GM12878 (cell line): ENCODE measurements at regions not wholly inside any gene's neighbourhood (a gene's known extent, or its start where the extent isn't known, plus 50 kb on each side); places are given as distances from the start of the nearest gene placed in this dataset.

Source experiments
- ATAC-seq: fragments of 200-7000 bp; cut with Tn5 transposase; 3 replicates; pipeline ENCODE4 v1.9.1; 2020; ENCODE audit warnings: mild to moderate bottlenecking, moderate library complexity
- BruUV-seq: library from RNA; stranded (reverse); fragments of 400-500 nt; replicated peaks from 2 replicates; lab custom pipeline; 2021; lab: Mats Ljungman, UMichigan
- CTCF ChIA-PET: fragments of 300-600 bp; sonication (Branson Sonifier 250); formaldehyde crosslinking; extraction: SDS; loops from one replicate; lab custom pipeline; 2021; ENCODE audit warnings: inconsistent platforms; lab: Yijun Ruan, JAX
- POLR2A ChIA-PET: fragments of 350-600 bp; formaldehyde crosslinking; extraction: SDS; loops from one replicate; lab custom pipeline; 2021; ENCODE audit warnings: inconsistent platforms; lab: Charles Lee
- RAD21 ChIA-PET: fragments of 300-600 bp; sonication (Branson Sonifier 250); formaldehyde crosslinking; loops from one replicate; lab custom pipeline; 2023; ENCODE audit warnings: antibody characterized with exemption; ENCODE audit not compliant: unreplicated experiment; lab: Charles Lee
- SMC1A ChIA-PET: fragments of 300-600 bp; sonication (Branson Sonifier 250); formaldehyde crosslinking; loops from one replicate; lab custom pipeline; 2023; ENCODE audit not compliant: unreplicated experiment, uncharacterized antibody; lab: Charles Lee
- DNase-seq: peaks from one replicate; pipeline ENCODE4 v3.0.0-alpha.2; 2011; ENCODE audit warnings: low read depth, low spot score
- FAIRE-seq: peaks from 3 replicates; lab custom pipeline; 2011; peaks lifted over from hg19 to GRCh38; lab: Jason Lieb, UNC
- H2AFZ ChIP-seq: 2 replicates; pipeline ENCODE4 v1.6.0; 2011; ENCODE audit warnings: low read depth, low read length, control low read depth; ENCODE audit not compliant: control insufficient read depth
- H3K27ac ChIP-seq: 2 replicates; pipeline ENCODE4 v1.5.1; 2011; ENCODE audit warnings: control low read depth; ENCODE audit not compliant: control insufficient read depth, insufficient read depth
- H3K27me3 ChIP-seq, 2 experiments: replicated peaks in 1 of 2; 2 replicates each; pipeline versions ENCODE4 v1.6.0 to v1.6.1; 2011; ENCODE audit warnings: low read length in 1 of 2; ENCODE audit not compliant: control insufficient read depth in 2 of 2, insufficient read depth in 2 of 2
- H3K36me3 ChIP-seq, 2 experiments: 2 replicates each; pipeline ENCODE4 v1.5.1; 2011; ENCODE audit warnings: low read length in 1 of 2; ENCODE audit not compliant: control insufficient read depth in 2 of 2, insufficient read depth in 2 of 2
- H3K4me1 ChIP-seq: 2 replicates; pipeline ENCODE4 v1.6.1; 2011; ENCODE audit warnings: mild to moderate bottlenecking, low read length, moderate library complexity, mixed read lengths; ENCODE audit not compliant: control insufficient read depth, insufficient read depth
- H3K4me2 ChIP-seq: 2 replicates; pipeline ENCODE4 v1.6.0; 2011; ENCODE audit warnings: control low read depth; ENCODE audit not compliant: control insufficient read depth, insufficient read depth
- H3K4me3 ChIP-seq: fragments of 200-600 bp; sonication (generic); 2 replicates; pipeline ENCODE4 v1.5.1; 2016
- H3K79me2 ChIP-seq: 2 replicates; pipeline ENCODE4 v1.6.0; 2011; ENCODE audit warnings: low read length; ENCODE audit not compliant: control insufficient read depth, insufficient read depth
- H3K9ac ChIP-seq: 2 replicates; pipeline ENCODE4 v1.8.0; 2011; ENCODE audit warnings: low read length, control low read depth, mixed read lengths; ENCODE audit not compliant: control insufficient read depth, insufficient read depth
- H3K9me3 ChIP-seq: replicated peaks from 3 replicates; pipeline ENCODE4 v1.5.1; 2011; ENCODE audit warnings: mild to moderate bottlenecking, low read length; ENCODE audit not compliant: control insufficient read depth, insufficient read depth
- H4K20me1 ChIP-seq: 2 replicates; pipeline ENCODE4 v1.6.0; 2011; ENCODE audit not compliant: control insufficient read depth, insufficient read depth
- E4F1 ChIP-seq: fragments of 450-650 bp; IDR thresholded peaks from 2 replicates; pipeline ENCODE4 v1.6.1; 2018; ENCODE audit warnings: borderline replicate concordance, mild to moderate bottlenecking; ENCODE audit not compliant: partially characterized antibody
- ETV6 ChIP-seq, 2 experiments: fragments of 450-650 bp in 1 of 2; IDR thresholded peaks in 1 of 2; conservative IDR thresholded peaks in 1 of 2; 2 replicates each; pipeline ENCODE4 v1.6.1; 2014; ENCODE audit warnings: antibody characterized with exemption in 1 of 2, borderline replicate concordance in 1 of 2, low read depth in 1 of 2, mild to moderate bottlenecking in 1 of 2, moderate library complexity in 1 of 2
- GATAD2B ChIP-seq: fragments of 450-650 bp; conservative IDR thresholded peaks from 2 replicates; pipeline ENCODE4 v1.6.1; 2017; ENCODE audit warnings: low read depth, mild to moderate bottlenecking, moderate library complexity
- KDM1A ChIP-seq: fragments of 200-600 bp; sonication (generic); IDR thresholded peaks from 2 replicates; pipeline ENCODE4 v1.6.1; 2016; ENCODE audit warnings: borderline replicate concordance
- MXI1 ChIP-seq: fragments of 150-350 bp; IDR thresholded peaks from 2 replicates; pipeline ENCODE4 v1.6.1; 2011; ENCODE audit warnings: low read depth, mild to moderate bottlenecking, inconsistent platforms, low read length, improper control_type of control experiment
- POLR2AphosphoS5 ChIP-seq: IDR thresholded peaks from 2 replicates; pipeline ENCODE4 v1.6.1; 2011; ENCODE audit warnings: mild to moderate bottlenecking, low read length, inconsistent platforms
- REST ChIP-seq: IDR thresholded peaks from 2 replicates; pipeline ENCODE4 v1.6.1; 2012; ENCODE audit warnings: mild to moderate bottlenecking, low read depth, low read length
- SIN3A ChIP-seq: IDR thresholded peaks from 2 replicates; pipeline ENCODE4 v1.6.1; 2012; ENCODE audit warnings: low read depth, low read length, improper control_type of control experiment
- SPI1 ChIP-seq: IDR thresholded peaks from 2 replicates; pipeline ENCODE4 v1.6.1; 2011; ENCODE audit warnings: low read depth, mild to moderate bottlenecking, low read length, moderate library complexity, borderline replicate concordance; ENCODE audit not compliant: insufficient read depth
- TCF3 ChIP-seq: IDR thresholded peaks from 2 replicates; pipeline ENCODE4 v1.6.1; 2012; ENCODE audit warnings: low read depth, mild to moderate bottlenecking, low read length, borderline replicate concordance; ENCODE audit not compliant: insufficient read depth
- ZBED1 ChIP-seq: IDR thresholded peaks from 2 replicates; pipeline ENCODE4 v1.6.1; 2016; ENCODE audit warnings: borderline replicate concordance
- ZNF24 ChIP-seq: fragments of 450-650 bp; IDR thresholded peaks from 2 replicates; pipeline ENCODE4 v1.6.1; 2017; ENCODE audit warnings: antibody characterized with exemption, mild to moderate bottlenecking
- ZNF622 ChIP-seq: fragments of 450-650 bp; IDR thresholded peaks from 2 replicates; pipeline ENCODE4 v1.6.1; 2017; ENCODE audit warnings: mild to moderate bottlenecking, inconsistent platforms
- ZSCAN29 ChIP-seq: fragments of 450-650 bp; IDR thresholded peaks from 2 replicates; pipeline ENCODE4 v1.6.1; 2017; ENCODE audit warnings: mild to moderate bottlenecking, moderate library complexity
- WGBS: methylation state at CpG from one replicate; pipeline ENCODE4 v1.1.6; 2016; ENCODE audit warnings: low lambda C conversion rate; ENCODE audit not compliant: insufficient replicate concordance, insufficient coverage; ENCODE audit errors: missing lambda C conversion rate; 5-methylcytosine and 5-hydroxymethylcytosine counted together
- in situ Hi-C: fragments of 300-500 bp; cut with MboI; formaldehyde crosslinking; loops from 9 replicates; pipeline ENCODE4 v1.14.3; 2018; ENCODE audit warnings: mixed read lengths
- intact Hi-C: fragments of 100-400 bp; cut with micrococcal nuclease; formaldehyde crosslinking; loops from one replicate; pipeline ENCODE4 v1.14.2; 2022; ENCODE audit not compliant: unreplicated experiment

- CTCF ChIA-PET: no interaction called here
- 34% methylated on average over 6 of the region's 6 CpGs for WGBS
These were observed 99.7 kb downstream of the CPN2 start for GRCh38 chr3:194251461-194251860.

GRCh38 chr3:194251891-194252560 is 99.1 kb downstream of the CPN2 start:
- TF ChIP-seq POLR2AphosphoS5: no peak
- no peak for TF ChIP-seq SIN3A
- no peak for TF ChIP-seq REST
- no peak for TF ChIP-seq ETV6 (conservative IDR thresholded peaks at IDR 0.05 in 1 of 2, IDR thresholded peaks at IDR 0.05 in 1 of 2; ENCODE audit: borderline replicate concordance in 1 of 2, low read depth in 1 of 2)
- no peak for TF ChIP-seq ZBED1
- no peak for TF ChIP-seq KDM1A
- TF ChIP-seq SPI1: no peak
- TF ChIP-seq ZSCAN29: no peak
- TF ChIP-seq ZNF622: no peak
- TF ChIP-seq E4F1: no peak
- H3K27ac ChIP-seq: no peak overlapping the region
- POLR2A ChIA-PET: no interaction called here
- H3K79me2 ChIP-seq: no peaks in the 10 kb centered on the region
- H3K36me3 ChIP-seq: no peaks in the 10 kb centered on the region
- no peak overlapping the region for H3K4me2 ChIP-seq
- FAIRE-seq (no peak), ATAC-seq (no peak), DNase-seq (no peak)
- RAD21 ChIA-PET: no interaction called here
- no TSS peak for BruUV-seq
- H3K9me3 ChIP-seq: no peaks in the 10 kb centered on the region; the same call in 2 of the 3 replicates
- H2AFZ ChIP-seq: no peak overlapping the region
- 54% methylated on average over 18 of the region's 18 CpGs for WGBS
- peaks cover 7% of the 10 kb centered on the region for H3K4me1 ChIP-seq
- peaks cover 10 to 18% of the 10 kb centered on the region in 2 experiments; a peak in 3 of 4 replicates for H3K27me3 ChIP-seq
- no peak overlapping the region for H3K4me3 ChIP-seq
- SMC1A ChIA-PET: no interaction called here
- CTCF ChIA-PET: no interaction called here
- intact Hi-C loops: no loop called here
- H4K20me1 ChIP-seq: no peaks in the 10 kb centered on the region
- in situ Hi-C loops: no loop called here
- H3K9ac ChIP-seq: no peak overlapping the region

More at GRCh38 chr3:194251461-194251860, 99.7 kb downstream of the CPN2 start:
- no peak overlapping the region for H3K9ac ChIP-seq
- ATAC-seq (no peak), DNase-seq (no peak), FAIRE-seq (no peak)
- ChIA-PET SMC1A (no interaction called here), POLR2A (no interaction called here), RAD21 (no interaction called here)
- no peaks in the 10 kb centered on the region for H3K9me3 ChIP-seq
- no peaks in the 10 kb centered on the region for H3K79me2 ChIP-seq
- no peak overlapping the region for H2AFZ ChIP-seq
- peaks cover 7% of the 10 kb centered on the region for H3K4me1 ChIP-seq
- H3K27ac ChIP-seq: no peak overlapping the region
- H3K4me3 ChIP-seq: no peak overlapping the region
- no peak for TF ChIP-seq MXI1
- no peak for TF ChIP-seq GATAD2B
- TF ChIP-seq ZNF24: no peak
- no peak for TF ChIP-seq TCF3
- in situ Hi-C loops: no loop called here
- no peaks in the 10 kb centered on the region for H3K36me3 ChIP-seq
- H3K4me2 ChIP-seq: no peak overlapping the region
- H3K27me3 ChIP-seq: peaks cover 10 to 18% of the 10 kb centered on the region in 2 experiments; a peak in 3 of 4 replicates
- no TSS peak for BruUV-seq
- intact Hi-C loops: no loop called here
- no peaks in the 10 kb centered on the region for H4K20me1 ChIP-seq
